SK-N-SH (cell line): ENCODE measurements at regions not wholly inside any gene's neighbourhood (a gene's known extent, or its start where the extent isn't known, plus 50 kb on each side); places are given as distances from the start of the nearest gene placed in this dataset.

Source experiments
- CTCF ChIA-PET: fragments of 300-600, 350-600 bp; formaldehyde crosslinking; extraction: SDS; loops from one replicate; lab custom pipeline; 2021; lab: Yijun Ruan, JAX
- POLR2A ChIA-PET: fragments of 350-600 bp; sonication (Branson Sonifier 250); formaldehyde crosslinking; extraction: SDS; loops from one replicate; lab custom pipeline; 2020; ENCODE audit warnings: antibody characterized with exemption, inconsistent platforms; lab: Yijun Ruan, JAX
- DNase-seq: peaks from one replicate; pipeline ENCODE4 v3.0.0; 2012
- H2AFZ ChIP-seq: fragments of 200-600 bp; sonication (generic); 2 replicates; pipeline ENCODE4 v1.8.1; 2016; ENCODE audit warnings: antibody characterized with exemption, mild to moderate bottlenecking, low read depth
- H3F3A ChIP-seq: fragments of 200-600 bp; sonication (generic); replicated peaks from 2 replicates; pipeline ENCODE3; 2016; ENCODE audit warnings: antibody characterized with exemption, mild to moderate bottlenecking; ENCODE audit not compliant: insufficient read depth
- H3K27ac ChIP-seq, 2 experiments: fragments of 200-500 bp in 1 of 2; fragments of 200-600 bp in 1 of 2; sonication (Bioruptor generic) in 1 of 2; sonication (generic), shearing (Covaris generic) in 1 of 2; 2 replicates each; pipeline versions ENCODE4 v1.5.1 to v1.6.1; 2014 to 2016; ENCODE audit warnings: low read depth in 2 of 2, inconsistent platforms in 1 of 2, low read length in 1 of 2, mild to moderate bottlenecking in 1 of 2, mixed read lengths in 1 of 2
- H3K27me3 ChIP-seq: fragments of 200-600 bp; sonication (generic), shearing (Covaris generic); 2 replicates; pipeline ENCODE4 v1.6.1; 2016; ENCODE audit warnings: mixed run types; ENCODE audit not compliant: insufficient read depth
- H3K36me3 ChIP-seq, 2 experiments: fragments of 200-500 bp in 1 of 2; fragments of 200-600 bp in 1 of 2; sonication (Bioruptor generic) in 1 of 2; sonication (generic) in 1 of 2; replicated peaks in 1 of 2; 2 replicates each; pipeline versions ENCODE3 to v1.5.1; 2014 to 2016; ENCODE audit warnings: low read length in 1 of 2, mild to moderate bottlenecking in 1 of 2; ENCODE audit not compliant: insufficient read depth in 2 of 2, control insufficient read depth in 1 of 2
- H3K4me1 ChIP-seq, 2 experiments: fragments of 200-500 bp in 1 of 2; fragments of 200-600 bp in 1 of 2; sonication (Bioruptor generic) in 1 of 2; sonication (generic), shearing (Covaris generic) in 1 of 2; 2 replicates each; pipeline versions ENCODE4 v1.5.1 to v1.6.1; 2014 to 2016; ENCODE audit warnings: low read depth in 1 of 2, low read length in 1 of 2, mixed run types in 1 of 2; ENCODE audit not compliant: insufficient read depth in 2 of 2, control insufficient read depth in 1 of 2
- H3K4me2 ChIP-seq: fragments of 200-600 bp; sonication (generic), shearing (Covaris generic); 2 replicates; pipeline ENCODE4 v1.6.1; 2017; ENCODE audit warnings: mixed run types
- H3K4me3 ChIP-seq, 2 experiments: fragments of 200-500 bp in 1 of 2; fragments of 200-600 bp in 1 of 2; sonication (Bioruptor generic) in 1 of 2; sonication (generic), shearing (Covaris generic) in 1 of 2; 2 replicates each; pipeline versions ENCODE4 v1.5.1 to v1.8.1; 2014 to 2016; ENCODE audit warnings: low read depth in 2 of 2, inconsistent platforms in 1 of 2, low read length in 1 of 2, mild to moderate bottlenecking in 1 of 2, mixed read lengths in 1 of 2, moderate library complexity in 1 of 2
- H3K79me2 ChIP-seq: fragments of 200-600 bp; sonication (generic); 2 replicates; pipeline ENCODE4 v1.8.1; 2017; ENCODE audit warnings: mild to moderate bottlenecking; ENCODE audit not compliant: insufficient read depth
- H3K9ac ChIP-seq: fragments of 200-600 bp; sonication (generic); 2 replicates; pipeline ENCODE4 v1.6.1; 2017; ENCODE audit warnings: mixed run types
- H3K9me2 ChIP-seq: fragments of 200-600 bp; sonication (generic); 2 replicates; pipeline ENCODE4 v1.6.1; 2017; ENCODE audit warnings: mixed run types
- H3K9me3 ChIP-seq: fragments of 200-600 bp; sonication (generic); 2 replicates; pipeline ENCODE4 v1.6.1; 2017; ENCODE audit warnings: mixed run types, mild to moderate bottlenecking, moderate library complexity
- H4K20me1 ChIP-seq: fragments of 200-600 bp; sonication (generic); 2 replicates; pipeline ENCODE4 v1.6.1; 2017; ENCODE audit warnings: mild to moderate bottlenecking, mixed run types; ENCODE audit not compliant: insufficient read depth
- CHD2 ChIP-seq: fragments of 150-350 bp; IDR thresholded peaks from 2 replicates; pipeline ENCODE4 v1.6.1; 2018; ENCODE audit warnings: low read length; ENCODE audit not compliant: partially characterized antibody
- ELF1 ChIP-seq: IDR thresholded peaks from 2 replicates; pipeline ENCODE4 v1.4.0; 2012
- FOSL2 ChIP-seq: IDR thresholded peaks from 2 replicates; pipeline ENCODE4 v1.4.0; 2012; ENCODE audit warnings: low read depth, mild to moderate bottlenecking, moderate library complexity, borderline replicate concordance
- NRF1 ChIP-seq: IDR thresholded peaks from 2 replicates; pipeline ENCODE4 v1.6.1; 2012; ENCODE audit warnings: low read depth, mild to moderate bottlenecking, low read length
- RAD21 ChIP-seq: IDR thresholded peaks from 2 replicates; pipeline ENCODE4 v1.6.1; 2012; ENCODE audit warnings: mild to moderate bottlenecking, low read length
- RCOR1 ChIP-seq: fragments of 150-350 bp; IDR thresholded peaks from 2 replicates; pipeline ENCODE4 v1.6.1; 2017; ENCODE audit warnings: antibody characterized with exemption, low read length
- RFX5 ChIP-seq: IDR thresholded peaks from 2 replicates; pipeline ENCODE4 v1.6.1; 2012; ENCODE audit warnings: mild to moderate bottlenecking, improper control_type of control experiment, low read length
- RXRA ChIP-seq: IDR thresholded peaks from 2 replicates; pipeline ENCODE4 v1.4.0; 2012; ENCODE audit warnings: low read depth, mild to moderate bottlenecking, borderline replicate concordance
- SIN3A ChIP-seq: IDR thresholded peaks from 2 replicates; pipeline ENCODE4 v1.6.1; 2012; ENCODE audit warnings: low read depth, mild to moderate bottlenecking, low read length, moderate library complexity, borderline replicate concordance
- SMC3 ChIP-seq: IDR thresholded peaks from 2 replicates; pipeline ENCODE4 v1.6.1; 2012; ENCODE audit warnings: low read depth, low read length, improper control_type of control experiment
- USF1 ChIP-seq: IDR thresholded peaks from 2 replicates; pipeline ENCODE4 v1.4.0; 2012; ENCODE audit warnings: low read depth, borderline replicate concordance
- YY1 ChIP-seq: IDR thresholded peaks from 2 replicates; pipeline ENCODE4 v1.4.0; 2012; ENCODE audit warnings: low read depth, mild to moderate bottlenecking
- WGBS: methylation state at CpG from one replicate; pipeline ENCODE4 v1.1.6; 2017; ENCODE audit warnings: low lambda C conversion rate; 5-methylcytosine and 5-hydroxymethylcytosine counted together
- TF ChIP-seq, protein P1 (sequence below): fragments of 200-600 bp; sonication (generic); IDR thresholded peaks from 2 replicates; pipeline ENCODE4 v1.6.1; 2017; ENCODE audit warnings: antibody characterized with exemption, mild to moderate bottlenecking, moderate library complexity
- TF ChIP-seq, protein P2 (sequence below): IDR thresholded peaks from 2 replicates; pipeline ENCODE4; 2012
- TF ChIP-seq, protein P3 (sequence below): IDR thresholded peaks from 2 replicates; pipeline ENCODE4 v1.4.0; 2012; ENCODE audit warnings: low read depth

DNA sequence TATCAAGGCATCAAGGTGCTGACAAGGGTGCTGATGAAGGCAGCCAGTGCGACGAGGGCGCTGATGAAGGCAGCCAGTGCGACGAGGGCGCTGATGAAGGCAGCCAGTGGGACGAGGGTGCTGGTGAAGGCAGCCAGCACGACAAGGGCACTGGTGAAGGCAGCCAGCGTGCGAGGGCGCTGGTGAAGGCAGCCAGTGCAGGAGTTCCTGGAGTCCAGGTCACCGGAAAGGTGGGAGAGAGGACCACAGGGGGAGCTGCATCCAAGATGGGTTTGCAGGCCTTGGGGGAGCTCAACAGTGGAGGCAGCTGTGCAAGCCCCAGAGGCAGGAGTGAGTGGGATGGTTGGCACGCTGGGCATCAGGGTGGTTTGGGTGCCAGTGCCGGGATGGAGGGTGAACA lies 176.3 kb downstream of the TBXT start (continued):
- TF ChIP-seq FOSL2: no peak
- no peak for TF ChIP-seq SIN3A

- no peak for DNase-seq
- no peaks in the 10 kb centered on the region for H3F3A ChIP-seq
- no peaks in the 10 kb centered on the region for H3K36me3 ChIP-seq
- H4K20me1 ChIP-seq: no peaks in the 10 kb centered on the region
- ChIA-PET POLR2A (no interaction called here), CTCF (interaction anchor here (1.0 to 2.2 kb wide), 8 partner anchors 13 to 116 kb away, joined by 3 to 14 read pairs (median 5); no protein-coding TSS in a partner anchor)
- H3K27ac ChIP-seq: no peak overlapping the region
- H3K27me3 ChIP-seq: no peaks in the 10 kb centered on the region
- peaks cover 0 to 11% of the 10 kb centered on the region in 2 experiments; a peak in 1 of 4 replicates for H3K4me1 ChIP-seq
- H3K9me3 ChIP-seq: no peaks in the 10 kb centered on the region
- TF ChIP-seq SMC3 (no peak), YY1 (no peak), NRF1 (no peak), RAD21 (no peak), RXRA (no peak), RFX5 (no peak), RCOR1 (no peak), USF1 (no peak), ELF1 (no peak), CHD2 (no peak)
- TF ChIP-seq, protein P1, sequence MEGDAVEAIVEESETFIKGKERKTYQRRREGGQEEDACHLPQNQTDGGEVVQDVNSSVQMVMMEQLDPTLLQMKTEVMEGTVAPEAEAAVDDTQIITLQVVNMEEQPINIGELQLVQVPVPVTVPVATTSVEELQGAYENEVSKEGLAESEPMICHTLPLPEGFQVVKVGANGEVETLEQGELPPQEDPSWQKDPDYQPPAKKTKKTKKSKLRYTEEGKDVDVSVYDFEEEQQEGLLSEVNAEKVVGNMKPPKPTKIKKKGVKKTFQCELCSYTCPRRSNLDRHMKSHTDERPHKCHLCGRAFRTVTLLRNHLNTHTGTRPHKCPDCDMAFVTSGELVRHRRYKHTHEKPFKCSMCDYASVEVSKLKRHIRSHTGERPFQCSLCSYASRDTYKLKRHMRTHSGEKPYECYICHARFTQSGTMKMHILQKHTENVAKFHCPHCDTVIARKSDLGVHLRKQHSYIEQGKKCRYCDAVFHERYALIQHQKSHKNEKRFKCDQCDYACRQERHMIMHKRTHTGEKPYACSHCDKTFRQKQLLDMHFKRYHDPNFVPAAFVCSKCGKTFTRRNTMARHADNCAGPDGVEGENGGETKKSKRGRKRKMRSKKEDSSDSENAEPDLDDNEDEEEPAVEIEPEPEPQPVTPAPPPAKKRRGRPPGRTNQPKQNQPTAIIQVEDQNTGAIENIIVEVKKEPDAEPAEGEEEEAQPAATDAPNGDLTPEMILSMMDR: no peak
- TF ChIP-seq, protein P2, sequence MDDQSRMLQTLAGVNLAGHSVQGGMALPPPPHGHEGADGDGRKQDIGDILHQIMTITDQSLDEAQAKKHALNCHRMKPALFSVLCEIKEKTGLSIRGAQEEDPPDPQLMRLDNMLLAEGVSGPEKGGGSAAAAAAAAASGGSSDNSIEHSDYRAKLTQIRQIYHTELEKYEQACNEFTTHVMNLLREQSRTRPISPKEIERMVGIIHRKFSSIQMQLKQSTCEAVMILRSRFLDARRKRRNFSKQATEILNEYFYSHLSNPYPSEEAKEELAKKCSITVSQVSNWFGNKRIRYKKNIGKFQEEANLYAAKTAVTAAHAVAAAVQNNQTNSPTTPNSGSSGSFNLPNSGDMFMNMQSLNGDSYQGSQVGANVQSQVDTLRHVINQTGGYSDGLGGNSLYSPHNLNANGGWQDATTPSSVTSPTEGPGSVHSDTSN: no peak
- TF ChIP-seq, protein P3, sequence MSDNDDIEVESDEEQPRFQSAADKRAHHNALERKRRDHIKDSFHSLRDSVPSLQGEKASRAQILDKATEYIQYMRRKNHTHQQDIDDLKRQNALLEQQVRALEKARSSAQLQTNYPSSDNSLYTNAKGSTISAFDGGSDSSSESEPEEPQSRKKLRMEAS: no peak
- WGBS: 17% methylated on average over 2 of the region's 2 CpGs
- no peak overlapping the region for H2AFZ ChIP-seq
- H3K4me3 ChIP-seq: no peak overlapping the region
- no peaks in the 10 kb centered on the region for H3K79me2 ChIP-seq
- no peak overlapping the region for H3K9ac ChIP-seq
- no peaks in the 10 kb centered on the region for H3K9me2 ChIP-seq
- H3K4me2 ChIP-seq: no peak overlapping the region
These were observed 177.4 kb downstream of the TBXT start for GRCh38 chr6:165990216-165990615.
